ENCODE measurements at regions not wholly inside any gene's neighbourhood (a gene's known extent, or its start where the extent isn't known, plus 50 kb on each side); places are given as distances from the start of the nearest gene placed in this dataset.

GRCh38 chr2:238725298-238725697 lies 122.6 kb upstream of the TWIST2 start (continued):
- no peak for TF ChIP-seq SMC3 (IDR thresholded peaks at IDR 0.05; ENCODE audit: low read depth, low read length)
- no peak for TF ChIP-seq TCF12 (IDR thresholded peaks at IDR 0.05)

- no peak overlapping the region for H3K4me3 ChIP-seq (ENCODE audit: low read depth in 2 of 2, low read length in 1 of 2)
- ChIA-PET POLR2A (no interaction called here), CTCF (interaction anchor here (1.6 to 1.9 kb wide), 3 partner anchors 12 to 213 kb away, joined by 4 to 9 read pairs (median 5); no protein-coding TSS in a partner anchor)
- WGBS (ENCODE audit: low lambda C conversion rate) = 85% methylated on average over 16 of the region's 17 CpGs
- no peaks in the 10 kb centered on the region for H3K9me3 ChIP-seq
- H4K20me1 ChIP-seq (ENCODE audit: insufficient read depth) = no peaks in the 10 kb centered on the region
- peaks cover 17% of the 10 kb centered on the region for H3F3A ChIP-seq (replicated peaks; ENCODE audit: insufficient read depth)
- H3K9ac ChIP-seq = no peak overlapping the region
- no peaks in the 10 kb centered on the region for H3K36me3 ChIP-seq (replicated peaks in 1 of 2; ENCODE audit: control insufficient read depth in 1 of 2, insufficient read depth in 2 of 2, low read length in 1 of 2)
- peaks cover 6 to 10% of the 10 kb centered on the region in 2 experiments; a peak in 1 of 4 replicates for H3K4me1 ChIP-seq (ENCODE audit: control insufficient read depth in 1 of 2, insufficient read depth in 2 of 2, low read depth in 1 of 2, low read length in 1 of 2)
- H3K27ac ChIP-seq (ENCODE audit: low read depth in 2 of 2, low read length in 1 of 2) = peak overlapping the region in 1 of 2 experiments; percentile 90; a peak in 1 of 4 replicates
- H3K9me2 ChIP-seq = no peaks in the 10 kb centered on the region
- H2AFZ ChIP-seq (ENCODE audit: low read depth) = no peak overlapping the region
- no peaks in the 10 kb centered on the region for H3K79me2 ChIP-seq (ENCODE audit: insufficient read depth)
- no peak for TF ChIP-seq RCOR1 (IDR thresholded peaks at IDR 0.05; ENCODE audit: low read length)
- TF ChIP-seq FOXM1 (IDR thresholded peaks at IDR 0.05; ENCODE audit: low read depth) = no peak
- no peak for TF ChIP-seq SMC3 (IDR thresholded peaks at IDR 0.05; ENCODE audit: low read depth, low read length)
- TF ChIP-seq TEAD4 (IDR thresholded peaks at IDR 0.05; ENCODE audit: borderline replicate concordance, insufficient read depth) = no peak
- TF ChIP-seq GABPA (IDR thresholded peaks at IDR 0.05; ENCODE audit: low read depth) = no peak
- no peak for TF ChIP-seq RXRA (IDR thresholded peaks at IDR 0.05; ENCODE audit: borderline replicate concordance, low read depth)
- TF ChIP-seq, protein P1, sequence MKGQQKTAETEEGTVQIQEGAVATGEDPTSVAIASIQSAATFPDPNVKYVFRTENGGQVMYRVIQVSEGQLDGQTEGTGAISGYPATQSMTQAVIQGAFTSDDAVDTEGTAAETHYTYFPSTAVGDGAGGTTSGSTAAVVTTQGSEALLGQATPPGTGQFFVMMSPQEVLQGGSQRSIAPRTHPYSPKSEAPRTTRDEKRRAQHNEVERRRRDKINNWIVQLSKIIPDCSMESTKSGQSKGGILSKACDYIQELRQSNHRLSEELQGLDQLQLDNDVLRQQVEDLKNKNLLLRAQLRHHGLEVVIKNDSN (IDR thresholded peaks at IDR 0.05; ENCODE audit: borderline replicate concordance, low read depth) = no peak
- TF ChIP-seq IRF3 (IDR thresholded peaks at IDR 0.05; ENCODE audit: low read depth, low read length) = no peak
- no peak for TF ChIP-seq CTCF (IDR thresholded peaks at IDR 0.05)
- no peak for TF ChIP-seq NRF1 (IDR thresholded peaks at IDR 0.05; ENCODE audit: low read depth, low read length)
- TF ChIP-seq NFIC (IDR thresholded peaks at IDR 0.05; ENCODE audit: borderline replicate concordance) = no peak
- TF ChIP-seq GATA2 (CRISPR knock-in tag; IDR thresholded peaks at IDR 0.05) = no peak
- no peak for TF ChIP-seq POLR2AphosphoS5 (IDR thresholded peaks at IDR 0.05; ENCODE audit: low read depth, low read length)
- TF ChIP-seq ZBTB33 (IDR thresholded peaks at IDR 0.05; ENCODE audit: borderline replicate concordance, low read depth) = no peak
- no peak for TF ChIP-seq FOSL2 (IDR thresholded peaks at IDR 0.05; ENCODE audit: borderline replicate concordance, low read depth)
- TF ChIP-seq FOXJ3 (CRISPR knock-in tag; IDR thresholded peaks at IDR 0.05) = no peak
- TF ChIP-seq JUND (IDR thresholded peaks at IDR 0.05) = no peak
- no peak for DNase-seq
- no peaks in the 10 kb centered on the region for H3K27me3 ChIP-seq (ENCODE audit: insufficient read depth)
- no peak overlapping the region for H3K4me2 ChIP-seq
These were observed 121.0 kb upstream of the TWIST2 start for GRCh38 chr2:238726670-238727584.

All from SK-N-SH (cell line).